HUES64 (cell line): ENCODE measurements at regions not wholly inside any gene's neighbourhood (a gene's known extent, or its start where the extent isn't known, plus 50 kb on each side); places are given as distances from the start of the nearest gene placed in this dataset.
"Not testable (repeated sequence)": the region's sequence is repeated elsewhere in the genome, so short reads cannot be mapped to it uniquely, and the experiment has no call there.

ENCODE experiments used
- H3K27ac ChIP-seq: 2 replicates; pipeline ENCODE4 v1.7.0; 2013; ENCODE audit warnings: low read depth, low read length, inconsistent platforms
- H3K27me3 ChIP-seq: 2 replicates; pipeline ENCODE4 v1.6.1; 2013; ENCODE audit warnings: mild to moderate bottlenecking, low read length; ENCODE audit not compliant: insufficient read depth
- H3K36me3 ChIP-seq: 2 replicates; pipeline ENCODE4 v1.6.1; 2013; ENCODE audit warnings: mild to moderate bottlenecking, low read length; ENCODE audit not compliant: insufficient read depth
- H3K4me1 ChIP-seq: 2 replicates; pipeline ENCODE4 v1.6.1; 2013; ENCODE audit warnings: mild to moderate bottlenecking, low read length, moderate library complexity; ENCODE audit not compliant: insufficient read depth
- H3K4me3 ChIP-seq: 2 replicates; pipeline ENCODE4 v1.5.1; 2013; ENCODE audit warnings: mild to moderate bottlenecking, low read length, moderate library complexity
- H3K9ac ChIP-seq: 2 replicates; pipeline ENCODE4 v1.6.1; 2013; ENCODE audit warnings: mild to moderate bottlenecking, low read depth, low read length
- H3K9me3 ChIP-seq: 2 replicates; pipeline ENCODE4 v1.6.1; 2013; ENCODE audit warnings: low read depth, low read length; ENCODE audit not compliant: insufficient read depth
- WGBS: fragments of 150-250, 120-280 bp; methylation state at CpG from one replicate; pipeline ENCODE4 v1.1.7; 2013; ENCODE audit warnings: missing lambda C conversion rate; 5-methylcytosine and 5-hydroxymethylcytosine counted together

- no peak overlapping the region for H3K9ac ChIP-seq
- H3K36me3 ChIP-seq, result no peaks in the 10 kb centered on the region
- no peak overlapping the region for H3K4me3 ChIP-seq
- H3K27me3 ChIP-seq, result no peaks in the 10 kb centered on the region
- H3K9me3 ChIP-seq, result no peaks in the 10 kb centered on the region
- H3K4me1 ChIP-seq, result peaks cover 3% of the 10 kb centered on the region; the same call in 1 of the 2 replicates
- no peak overlapping the region for H3K27ac ChIP-seq
These were observed 393.4 kb downstream of the HACE1 start for GRCh38 chr6:104466306-104466705.

- WGBS, result 93% methylated on average over 5 of the region's 6 CpGs
- Histone ChIP-seq H3K9ac (no peak overlapping the region), H3K4me3 (no peak overlapping the region), H3K36me3 (no peaks in the 10 kb centered on the region), H3K9me3 (no peaks in the 10 kb centered on the region), H3K4me1 (peaks cover 3% of the 10 kb centered on the region; the same call in 1 of the 2 replicates), H3K27me3 (no peaks in the 10 kb centered on the region), H3K27ac (no peak overlapping the region)
These were observed 396.7 kb downstream of the HACE1 start for GRCh38 chr6:104462811-104463599.

DNA sequence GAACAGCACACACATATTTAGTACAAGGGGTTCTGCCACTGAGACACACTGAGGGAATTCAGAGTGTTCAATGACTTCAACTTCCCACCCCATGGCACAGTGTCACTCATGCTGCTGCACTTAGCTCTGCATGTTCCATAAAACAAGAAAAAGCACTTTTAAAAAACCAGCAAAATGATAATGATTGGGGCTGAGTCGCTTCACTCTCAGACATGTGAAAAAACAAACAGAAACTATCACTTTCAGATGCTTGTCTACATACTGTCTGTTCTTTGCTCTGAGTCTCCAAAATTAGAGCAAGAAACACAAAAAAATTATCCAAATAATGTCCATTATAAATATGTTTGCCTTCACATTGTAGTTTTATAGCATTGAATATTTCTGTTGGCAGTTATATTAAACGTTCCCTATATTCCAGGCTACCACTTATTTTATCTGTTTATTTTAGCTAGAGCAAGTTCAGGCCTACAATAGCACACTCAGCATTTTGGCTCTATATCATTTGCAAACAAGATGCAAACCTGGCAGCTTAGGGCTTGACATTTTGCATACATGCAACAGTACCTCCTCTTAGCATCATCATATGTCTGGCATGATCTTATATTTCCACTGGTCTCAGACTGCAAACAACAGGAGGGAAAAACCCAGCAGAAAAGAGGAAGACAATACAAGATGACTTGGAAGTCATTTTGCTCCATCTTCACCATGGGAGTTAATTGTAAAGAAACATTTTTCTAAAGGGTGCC is 398.8 kb downstream of the HACE1 start:
- Histone ChIP-seq H3K4me1 (no peaks in the 10 kb centered on the region), H3K36me3 (no peaks in the 10 kb centered on the region), H3K9me3 (no peaks in the 10 kb centered on the region), H3K9ac (no peak overlapping the region), H3K27me3 (no peaks in the 10 kb centered on the region), H3K4me3 (no peak overlapping the region), H3K27ac (no peak overlapping the region)
- WGBS, result 94% methylated on average over 2 of the region's 2 CpGs

- Histone ChIP-seq H3K4me1 (no peaks in the 10 kb centered on the region), H3K9me3 (no peaks in the 10 kb centered on the region), H3K27ac (no peak overlapping the region), H3K9ac (no peak overlapping the region), H3K27me3 (no peaks in the 10 kb centered on the region), H3K4me3 (no peak overlapping the region), H3K36me3 (no peaks in the 10 kb centered on the region)
- 100% methylated on average over 1 of the region's 1 CpG for WGBS
These were observed 400.2 kb downstream of the HACE1 start for GRCh38 chr6:104459543-104459942.

GRCh38 chr6:104449918-104450317 is 409.8 kb downstream of the HACE1 start:
- Histone ChIP-seq H3K9me3 (no peaks in the 10 kb centered on the region), H3K27me3 (no peaks in the 10 kb centered on the region), H3K36me3 (no peaks in the 10 kb centered on the region), H3K27ac (no peak overlapping the region), H3K4me1 (no peaks in the 10 kb centered on the region), H3K4me3 (no peak overlapping the region), H3K9ac (no peak overlapping the region)
- 69% methylated on average over 1 of the region's 1 CpG for WGBS

DNA sequence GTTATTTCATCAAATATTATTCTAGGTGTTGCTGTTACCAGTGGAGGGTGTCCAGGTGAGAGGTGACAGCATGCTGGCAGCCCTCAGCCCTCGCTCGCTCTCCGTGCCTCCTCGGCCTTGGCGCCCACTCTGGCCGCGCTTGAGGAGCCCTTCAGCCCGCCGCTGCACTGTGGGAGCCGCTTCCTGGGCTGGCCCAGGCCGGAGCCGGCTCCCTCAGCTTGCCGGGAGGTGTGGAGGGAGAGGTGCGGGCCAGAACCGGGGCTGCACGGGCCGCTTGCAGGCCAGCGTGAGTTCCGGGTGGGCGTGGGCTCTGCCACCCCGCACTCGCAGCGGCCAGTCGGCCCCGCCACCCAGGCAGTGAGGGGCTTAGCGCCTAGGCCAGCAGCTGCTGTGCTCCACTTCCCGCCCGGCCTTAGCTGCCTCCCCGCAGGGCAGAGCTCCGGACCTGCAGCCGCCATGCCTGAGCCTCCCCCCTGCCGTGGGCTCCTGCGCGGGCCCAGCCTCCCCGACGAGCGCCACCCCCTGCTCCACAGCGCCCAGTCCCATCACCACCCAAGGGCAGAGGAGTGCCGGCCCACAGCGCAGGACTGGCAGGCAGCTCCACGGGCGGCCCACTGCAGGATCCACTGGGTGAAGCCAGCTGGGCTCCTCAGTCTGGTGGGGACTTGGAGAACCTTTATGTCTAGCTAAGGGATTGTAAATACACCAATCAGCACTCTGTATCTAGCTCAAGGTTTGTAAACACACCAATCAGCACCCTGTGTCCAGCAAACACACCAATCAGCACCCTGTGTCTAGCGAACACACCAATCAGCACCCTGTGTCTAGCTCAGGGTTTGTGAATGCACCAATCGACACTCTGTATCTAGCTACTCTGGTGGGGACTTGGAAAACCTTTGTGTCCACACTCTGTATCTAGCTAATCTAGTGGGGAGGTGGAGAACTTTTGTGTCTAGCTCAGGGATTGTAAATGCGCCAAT is 413.3 kb downstream of the HACE1 start:
- not testable (repeated sequence) for H3K4me1 ChIP-seq, H3K27me3 ChIP-seq, H3K4me3 ChIP-seq, H3K36me3 ChIP-seq, H3K9me3 ChIP-seq, H3K9ac ChIP-seq, H3K27ac ChIP-seq
- WGBS, result 97% methylated on average over 45 of the region's 45 CpGs

DNA sequence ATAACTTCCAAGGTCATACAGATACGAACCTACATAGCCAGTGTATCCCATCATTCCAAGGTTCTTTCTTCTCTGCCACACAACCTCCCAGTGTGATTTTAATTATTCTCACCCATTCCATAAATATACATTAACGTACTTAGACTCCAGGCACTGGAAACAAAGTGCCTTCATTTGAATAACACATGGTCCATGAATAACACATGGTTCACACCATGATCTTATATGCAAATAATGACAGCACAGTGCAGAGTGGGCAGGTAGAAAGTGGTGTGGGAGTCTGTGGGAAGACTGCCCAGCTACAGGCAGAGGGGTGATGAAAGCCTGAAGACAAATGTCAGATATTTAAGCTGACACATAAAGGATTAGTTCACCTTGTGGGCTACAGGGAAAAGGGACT is 425.2 kb downstream of the HACE1 start:
- Histone ChIP-seq H3K4me1 (no peaks in the 10 kb centered on the region), H3K27me3 (no peaks in the 10 kb centered on the region), H3K36me3 (no peaks in the 10 kb centered on the region), H3K9ac (no peak overlapping the region), H3K9me3 (no peaks in the 10 kb centered on the region), H3K4me3 (no peak overlapping the region), H3K27ac (no peak overlapping the region)
- WGBS, result 88% methylated on average over 2 of the region's 2 CpGs

DNA sequence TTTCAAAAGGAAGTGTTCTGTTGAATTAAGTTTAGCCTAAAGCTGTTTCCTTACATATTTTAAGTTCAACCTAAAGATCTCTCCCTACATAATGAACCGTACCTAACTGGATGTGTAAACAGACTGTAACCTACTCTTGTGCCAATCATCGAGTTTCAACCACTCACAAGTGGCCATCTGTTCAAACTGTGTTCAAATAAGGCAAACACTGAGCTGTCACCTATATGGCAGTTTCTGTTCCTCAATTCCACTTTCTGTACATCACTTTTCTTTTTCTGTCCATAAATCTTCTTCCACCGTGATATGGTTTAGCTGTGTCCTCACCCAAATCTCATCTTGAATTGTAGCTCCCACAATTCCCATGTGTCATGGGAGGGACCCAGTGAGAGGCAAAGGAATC is 428.6 kb downstream of the HACE1 start:
- Histone ChIP-seq H3K27me3 (no peaks in the 10 kb centered on the region), H3K9me3 (0 out of 2 replicates have a peak, but pooled peaks cover 8% of the 10 kb centered on the region), H3K4me1 (no peaks in the 10 kb centered on the region), H3K4me3 (no peak overlapping the region), H3K9ac (no peak overlapping the region), H3K27ac (no peak overlapping the region), H3K36me3 (no peaks in the 10 kb centered on the region)
- 94% methylated on average over 3 of the region's 3 CpGs for WGBS

DNA sequence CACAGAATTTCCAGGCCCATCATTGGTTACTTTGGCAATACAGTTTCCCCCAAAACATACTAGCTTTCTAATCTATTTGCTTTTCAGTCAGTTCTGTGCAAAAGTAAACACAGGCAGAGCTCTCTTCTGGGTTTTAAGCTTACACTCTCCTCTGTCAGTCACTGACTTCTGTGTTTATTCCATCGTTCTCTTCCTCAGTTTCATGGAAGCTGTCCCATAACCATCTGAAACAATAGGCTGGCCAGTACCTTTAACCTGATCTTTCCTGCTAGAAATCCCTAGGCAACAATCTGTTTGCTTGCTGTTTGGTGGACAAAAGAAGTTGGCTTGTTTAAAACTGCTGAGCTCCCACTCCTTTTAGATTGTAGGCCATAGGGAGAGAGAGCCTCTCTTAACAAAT is 431.5 kb downstream of the HACE1 start:
- H3K9me3 ChIP-seq, result 0 out of 2 replicates have a peak, but pooled peaks cover 8% of the 10 kb centered on the region
- H3K27ac ChIP-seq, result no peak overlapping the region
- H3K4me3 ChIP-seq, result no peak overlapping the region
- no peaks in the 10 kb centered on the region for H3K4me1 ChIP-seq
- no peaks in the 10 kb centered on the region for H3K36me3 ChIP-seq
- H3K27me3 ChIP-seq, result no peaks in the 10 kb centered on the region
- WGBS, result 86% methylated on average over 1 of the region's 1 CpG
- H3K9ac ChIP-seq, result no peak overlapping the region

- 90% methylated on average over 1 of the region's 2 CpGs for WGBS
- Histone ChIP-seq H3K36me3 (no peaks in the 10 kb centered on the region), H3K9me3 (0 out of 2 replicates have a peak, but pooled peaks cover 8% of the 10 kb centered on the region), H3K27ac (no peak overlapping the region), H3K4me3 (no peak overlapping the region), H3K27me3 (no peaks in the 10 kb centered on the region), H3K9ac (no peak overlapping the region), H3K4me1 (no peaks in the 10 kb centered on the region)
These were observed 436.0 kb downstream of the HACE1 start for GRCh38 chr6:104423691-104424090.

GRCh38 chr6:104421650-104422049 is 438.1 kb downstream of the HACE1 start:
- H3K4me3 ChIP-seq, result no peak overlapping the region
- no peak overlapping the region for H3K27ac ChIP-seq

More at GRCh38 chr6:104421650-104422049, 438.1 kb downstream of the HACE1 start:
- no peaks in the 10 kb centered on the region for H3K36me3 ChIP-seq
- no peak overlapping the region for H3K9ac ChIP-seq
- H3K4me1 ChIP-seq, result no peaks in the 10 kb centered on the region
- 70% methylated on average over 4 of the region's 4 CpGs for WGBS
- no peaks in the 10 kb centered on the region for H3K27me3 ChIP-seq
- H3K9me3 ChIP-seq, result no peaks in the 10 kb centered on the region
